GM19397 (cell line): ENCODE measurements at regions not wholly inside any gene's neighbourhood (a gene's known extent, or its start where the extent isn't known, plus 50 kb on each side); places are given as distances from the start of the nearest gene placed in this dataset.

Source experiments
- ATAC-seq: cut with Tn5 transposase; IDR thresholded peaks from one replicate; pipeline ENCODE4 v1.9.1; 2021; ENCODE audit warnings: mild to moderate bottlenecking, moderate library complexity; ENCODE audit not compliant: unreplicated experiment

GRCh38 chr10:78312197-78313047 lies 278.8 kb downstream of the RPS24 start:
- no peak for ATAC-seq

GRCh38 chr10:78313048-78313381 lies 279.4 kb downstream of the RPS24 start:
- no peak for ATAC-seq

- no peak for ATAC-seq
Observed at GRCh38 chr10:78313636-78314035, 280.0 kb downstream of the RPS24 start.

- ATAC-seq = no peak
Observed at GRCh38 chr10:78314651-78315050, 281.0 kb downstream of the RPS24 start.

GRCh38 chr10:78316451-78316931 lies 282.8 kb downstream of the RPS24 start:
- no peak for ATAC-seq

- no peak for ATAC-seq
Observed at GRCh38 chr10:78318305-78318704, 284.6 kb downstream of the RPS24 start.

GRCh38 chr10:78319371-78319770 lies 285.7 kb downstream of the RPS24 start:
- no peak for ATAC-seq

- ATAC-seq = no peak
Observed at GRCh38 chr10:78319841-78320240, 286.2 kb downstream of the RPS24 start.

- ATAC-seq = no peak
Observed at GRCh38 chr10:78320506-78320905, 286.8 kb downstream of the RPS24 start.

GRCh38 chr10:78321000-78321399 lies 287.3 kb downstream of the RPS24 start:
- ATAC-seq = no peak

GRCh38 chr10:78321500-78321899 lies 287.8 kb downstream of the RPS24 start:
- no peak for ATAC-seq

GRCh38 chr10:78326372-78326771 lies 292.7 kb downstream of the RPS24 start:
- no peak for ATAC-seq

GRCh38 chr10:78327778-78328591 lies 294.3 kb downstream of the RPS24 start:
- ATAC-seq = no peak

- ATAC-seq = no peak
Observed at GRCh38 chr10:78328592-78329404, 295.1 kb downstream of the RPS24 start.

GRCh38 chr10:78330884-78331283 lies 297.2 kb downstream of the RPS24 start:
- no peak for ATAC-seq

- no peak for ATAC-seq
Observed at GRCh38 chr10:78331391-78331922, 297.8 kb downstream of the RPS24 start.

- no peak for ATAC-seq
Observed at GRCh38 chr10:78332012-78332411, 298.3 kb downstream of the RPS24 start.

GRCh38 chr10:78332657-78333056 lies 299.0 kb downstream of the RPS24 start:
- ATAC-seq = no peak

- no peak for ATAC-seq
Observed at GRCh38 chr10:78333362-78334143, 299.9 kb downstream of the RPS24 start.

- no peak for ATAC-seq
Observed at GRCh38 chr10:78335371-78335690, 301.7 kb downstream of the RPS24 start.
